AG04450 (cell line): ENCODE measurements at regions not wholly inside any gene's neighbourhood (a gene's known extent, or its start where the extent isn't known, plus 50 kb on each side); places are given as distances from the start of the nearest gene placed in this dataset.

Experiments
- CTCF ChIA-PET: fragments of 300-600, 350-600 bp; formaldehyde crosslinking; extraction: SDS; loops from one replicate; lab custom pipeline; 2022; ENCODE audit warnings: antibody characterized with exemption, inconsistent platforms; lab: Charles Lee
- POLR2A ChIA-PET: fragments of 350-600 bp; formaldehyde crosslinking; extraction: SDS; loops from one replicate; lab custom pipeline; 2021; ENCODE audit warnings: antibody characterized with exemption, inconsistent platforms; lab: Yijun Ruan, JAX
- DNase-seq: peaks from one replicate; pipeline ENCODE4 v3.0.0-alpha.2; 2011; ENCODE audit warnings: low read depth, low spot score
- H3K27ac ChIP-seq: one replicate; pipeline ENCODE4 v1.5.1; 2012; ENCODE audit warnings: low read depth, low read length, control low read depth
- H3K27me3 ChIP-seq: one replicate; pipeline ENCODE4 v1.6.0; 2012; ENCODE audit warnings: low read length; ENCODE audit not compliant: control insufficient read depth, insufficient read depth
- H3K4me3 ChIP-seq: 2 replicates; pipeline ENCODE4 v1.5.1; 2011; ENCODE audit warnings: mild to moderate bottlenecking, low read depth, low read length, control low read depth
- H3K9me3 ChIP-seq: 2 replicates; pipeline ENCODE4 v1.5.1; 2012; ENCODE audit warnings: low read length; ENCODE audit not compliant: control insufficient read depth, insufficient read depth
- CTCF ChIP-seq: IDR thresholded peaks from 2 replicates; pipeline ENCODE4 v1.5.1; 2011; ENCODE audit warnings: low read depth, low read length, control low read depth, inconsistent platforms

GRCh38 chr16:87174061-87174460 lies 143.1 kb downstream of the C16orf95 start:
- H3K9me3 ChIP-seq = no peaks in the 10 kb centered on the region; the same call in 1 of the 2 replicates
- ChIA-PET CTCF (no interaction called here), POLR2A (no interaction called here)
- peaks cover 2% of the 10 kb centered on the region for H3K27me3 ChIP-seq
- H3K4me3 ChIP-seq = no peak overlapping the region
- no peak overlapping the region for H3K27ac ChIP-seq
- no peak for DNase-seq
- TF ChIP-seq CTCF = no peak

GRCh38 chr16:87176735-87177134 lies 140.5 kb downstream of the C16orf95 start:
- no peak for TF ChIP-seq CTCF
- Histone ChIP-seq H3K27me3 (peaks cover 2% of the 10 kb centered on the region), H3K27ac (no peak overlapping the region), H3K9me3 (no peaks in the 10 kb centered on the region; the same call in 1 of the 2 replicates), H3K4me3 (no peak overlapping the region)
- DNase-seq = no peak
- CTCF ChIA-PET = interaction anchor here (1.3 kb wide), 1 partner anchor 114 kb away, joined by 5 read pairs; no protein-coding TSS in a partner anchor
- POLR2A ChIA-PET = no interaction called here

GRCh38 chr16:87177673-87178072 lies 139.5 kb downstream of the C16orf95 start:
- no peaks in the 10 kb centered on the region; the same call in 1 of the 2 replicates for H3K9me3 ChIP-seq
- no peak for DNase-seq
- no peak for TF ChIP-seq CTCF
- CTCF ChIA-PET = interaction anchor here (1.3 kb wide), 1 partner anchor 115 kb away, joined by 5 read pairs; no protein-coding TSS in a partner anchor
- H3K4me3 ChIP-seq = no peak overlapping the region
- peaks cover 2% of the 10 kb centered on the region for H3K27me3 ChIP-seq
- POLR2A ChIA-PET = no interaction called here
- H3K27ac ChIP-seq = no peak overlapping the region

- no peak for TF ChIP-seq CTCF
- CTCF ChIA-PET = no interaction called here
Observed at GRCh38 chr16:87178177-87178863, 138.9 kb downstream of the C16orf95 start.

GRCh38 chr16:87178977-87179376 lies 138.2 kb downstream of the C16orf95 start:
- no peak for DNase-seq
- CTCF ChIA-PET = no interaction called here
- Histone ChIP-seq H3K27me3 (peaks cover 2% of the 10 kb centered on the region), H3K4me3 (no peak overlapping the region), H3K9me3 (no peaks in the 10 kb centered on the region; the same call in 1 of the 2 replicates), H3K27ac (no peak overlapping the region)
- TF ChIP-seq CTCF = no peak
- POLR2A ChIA-PET = no interaction called here

More at GRCh38 chr16:87178177-87178863, 138.9 kb downstream of the C16orf95 start:
- Histone ChIP-seq H3K9me3 (no peaks in the 10 kb centered on the region; the same call in 1 of the 2 replicates), H3K4me3 (no peak overlapping the region), H3K27ac (no peak overlapping the region), H3K27me3 (peaks cover 2% of the 10 kb centered on the region)
- POLR2A ChIA-PET = no interaction called here
- no peak for DNase-seq
